ENCODE measurements at regions not wholly inside any gene's neighbourhood (a gene's known extent, or its start where the extent isn't known, plus 50 kb on each side); places are given as distances from the start of the nearest gene placed in this dataset.

DNA sequence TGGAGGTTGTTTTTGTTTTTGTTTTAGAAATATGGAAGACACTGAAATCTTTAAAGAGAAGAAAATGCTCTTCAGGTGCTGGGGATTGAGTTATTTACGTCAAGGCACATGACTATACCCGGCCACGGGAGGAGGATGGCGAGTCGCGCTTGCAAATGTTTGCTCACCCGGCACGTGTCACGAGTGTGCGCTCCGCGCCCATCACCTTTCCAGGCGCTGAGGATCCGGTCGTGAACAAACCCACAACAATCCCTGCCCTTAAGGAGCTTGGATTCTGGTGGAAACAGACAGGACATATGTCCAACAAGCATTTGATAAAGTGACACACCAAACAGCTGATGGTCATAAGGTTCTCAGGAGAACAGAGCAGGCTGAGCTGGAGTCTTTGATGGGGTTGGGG, 715.5 kb downstream of the BRD1 start:
- DNase-seq: no peak

DNA sequence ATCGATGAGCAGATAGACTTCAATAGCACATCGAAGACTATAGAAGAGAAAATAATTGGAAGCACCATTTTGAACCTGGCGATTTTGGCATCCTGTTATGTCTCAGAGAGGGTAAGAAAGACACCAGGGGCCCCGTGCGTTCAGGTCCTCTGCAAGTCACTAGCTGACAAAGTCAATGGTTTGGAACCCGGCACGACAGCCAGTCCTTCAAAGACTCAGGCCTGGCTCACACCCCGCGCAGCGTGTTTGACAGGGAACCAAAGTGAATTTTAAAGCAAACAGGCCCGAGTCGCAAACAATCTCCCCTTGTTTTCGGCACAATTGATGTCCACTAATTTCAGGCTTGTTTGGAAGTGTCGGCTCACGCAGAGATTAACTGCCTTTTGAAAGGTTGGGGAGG, 716.6 kb downstream of the BRD1 start:
- no peak for DNase-seq

GRCh38 chr22:49108636-49109315, 718.9 kb downstream of the BRD1 start:
- DNase-seq: no peak

DNA sequence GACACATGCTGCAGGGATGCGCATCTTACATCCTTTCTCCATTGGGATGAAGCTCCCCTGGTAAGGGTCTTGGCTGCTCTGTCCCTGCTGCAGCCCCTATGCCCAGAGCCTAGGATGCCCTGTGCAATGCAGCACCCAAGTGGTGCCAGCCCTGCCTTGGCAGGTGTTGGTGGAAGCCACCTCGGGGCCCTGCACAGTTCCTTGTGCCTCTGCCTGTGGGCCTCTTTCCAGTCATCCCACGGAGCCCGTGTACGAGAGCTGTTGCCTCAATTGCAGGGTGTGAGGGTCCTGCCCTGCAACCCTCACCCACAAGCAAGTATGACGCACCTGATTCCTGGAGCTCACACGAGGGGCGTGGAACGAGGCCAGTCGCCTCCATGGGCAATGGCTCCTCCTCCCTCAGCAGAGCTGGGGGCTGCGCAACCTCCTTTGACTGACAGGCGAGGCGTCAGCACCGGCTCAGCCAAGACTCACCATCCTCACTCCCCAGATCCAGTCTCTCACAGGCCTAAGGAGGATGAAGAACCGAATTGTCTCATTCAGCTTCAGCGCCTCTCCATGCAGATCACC, 719.6 kb downstream of the BRD1 start:
- DNase-seq: no peak

DNA sequence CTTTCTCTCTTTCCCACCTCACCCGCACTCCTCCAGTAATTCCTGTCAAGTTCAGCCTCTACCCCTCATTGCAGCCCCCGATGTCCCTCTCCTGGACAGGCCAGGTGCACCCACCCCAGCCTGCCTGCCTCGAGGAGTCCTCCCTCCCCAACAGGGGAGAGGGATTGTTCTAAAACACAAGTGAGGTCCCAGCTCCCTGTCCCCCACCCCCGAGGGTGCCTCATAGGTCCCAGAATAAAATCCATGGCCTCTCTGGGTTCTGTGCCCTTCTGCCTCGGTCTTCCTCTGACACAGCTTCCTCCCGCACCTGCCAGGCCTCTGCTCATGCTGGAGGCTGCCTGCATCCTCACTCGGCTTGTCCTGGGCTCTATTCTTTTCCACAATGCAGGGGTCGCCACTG, 720.1 kb downstream of the BRD1 start:
- no peak for DNase-seq

- no peak for DNase-seq
Observed at GRCh38 chr22:49106842-49107152, 720.9 kb downstream of the BRD1 start.

DNA sequence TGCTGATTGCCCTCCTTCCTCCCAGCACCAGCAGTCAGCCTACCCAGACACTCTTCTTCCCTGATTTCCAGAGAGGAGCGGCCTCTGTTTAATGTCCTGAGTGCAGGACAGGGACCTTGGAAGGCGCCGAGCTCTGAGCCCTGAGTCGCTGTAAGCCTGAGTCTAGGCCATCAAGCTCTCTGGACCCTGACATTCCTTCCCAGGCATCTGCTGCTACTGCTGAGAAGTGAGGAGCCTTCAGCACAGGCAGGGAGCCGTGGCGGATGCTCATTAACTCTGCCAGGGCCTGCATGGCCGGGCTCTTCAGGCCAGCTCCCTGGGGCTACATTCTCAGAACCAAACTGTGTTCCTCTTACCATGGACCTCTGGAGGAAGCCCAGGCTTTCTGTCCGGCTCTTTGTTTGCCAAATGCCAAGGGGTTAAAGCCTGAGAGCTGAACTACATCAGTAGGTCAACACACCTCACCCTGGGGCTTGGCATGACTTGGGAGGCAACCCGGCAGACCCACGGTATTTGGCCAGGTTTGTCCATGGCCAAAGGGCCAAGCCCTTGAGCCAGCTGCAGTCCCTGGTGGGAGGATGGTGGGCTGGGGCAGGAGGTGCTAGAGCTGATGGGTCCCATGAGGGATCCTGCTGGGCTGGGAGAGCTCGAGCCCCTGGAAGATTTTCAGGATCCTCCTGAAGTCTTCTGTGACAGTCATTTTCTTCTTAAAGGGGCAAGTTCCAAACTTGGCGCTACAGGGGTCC, 721.4 kb downstream of the BRD1 start:
- no peak for DNase-seq

DNA sequence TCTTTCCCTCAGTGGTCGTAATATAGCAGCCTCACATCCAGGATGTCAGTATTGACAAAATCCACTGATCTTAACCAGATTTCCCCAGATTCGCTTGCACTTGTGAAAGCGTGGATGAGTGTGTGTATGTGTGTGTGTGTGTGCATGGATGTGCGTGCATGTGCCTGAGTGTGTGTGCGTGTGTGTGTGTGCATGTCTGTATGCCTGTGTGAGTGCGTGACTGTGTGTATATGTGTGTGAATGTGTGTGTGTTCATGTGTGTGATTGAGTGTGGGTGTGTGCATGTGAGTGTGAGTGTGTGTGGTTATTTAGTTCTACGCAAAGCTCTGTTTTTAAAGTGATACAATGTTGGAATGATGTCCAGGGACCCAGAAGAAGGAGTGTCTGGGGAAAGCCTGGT, 723.2 kb downstream of the BRD1 start:
- no peak for DNase-seq

DNA sequence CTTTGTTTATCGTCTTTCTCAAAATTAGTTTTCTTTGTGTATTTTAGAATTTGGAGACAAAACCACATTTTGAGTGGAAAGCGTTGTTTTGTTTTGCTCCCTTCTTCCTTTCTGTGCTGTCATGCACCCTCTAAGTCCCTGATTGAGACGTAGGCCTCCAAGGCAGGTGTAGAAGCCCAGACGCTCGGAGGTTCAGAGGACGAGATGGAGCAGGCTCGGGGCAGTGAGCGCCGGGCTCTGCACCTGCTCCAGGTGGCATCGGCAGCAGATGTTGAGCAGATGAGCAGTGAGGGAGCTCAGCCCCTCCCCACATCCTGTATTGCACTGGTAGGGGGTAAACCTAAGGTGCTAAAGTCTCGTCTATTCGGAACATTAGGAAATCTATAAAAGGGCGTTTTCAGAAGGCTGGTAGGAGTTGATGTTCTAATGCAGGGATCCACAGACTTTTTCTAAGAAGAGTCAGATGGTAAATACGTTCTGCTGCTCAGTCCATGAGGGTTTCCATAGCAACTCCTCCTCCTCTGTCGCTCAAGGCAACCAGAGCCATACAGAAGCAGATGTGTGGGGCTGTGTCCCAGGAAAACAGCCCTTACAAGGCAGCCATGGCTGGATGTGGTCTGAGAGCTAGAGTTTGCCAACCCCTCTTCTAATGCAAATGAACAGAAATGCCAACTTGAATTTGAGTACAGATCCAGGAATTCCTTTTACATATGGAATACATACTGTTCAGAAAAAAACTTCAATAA, 724.2 kb downstream of the BRD1 start:
- DNase-seq: no peak

DNA sequence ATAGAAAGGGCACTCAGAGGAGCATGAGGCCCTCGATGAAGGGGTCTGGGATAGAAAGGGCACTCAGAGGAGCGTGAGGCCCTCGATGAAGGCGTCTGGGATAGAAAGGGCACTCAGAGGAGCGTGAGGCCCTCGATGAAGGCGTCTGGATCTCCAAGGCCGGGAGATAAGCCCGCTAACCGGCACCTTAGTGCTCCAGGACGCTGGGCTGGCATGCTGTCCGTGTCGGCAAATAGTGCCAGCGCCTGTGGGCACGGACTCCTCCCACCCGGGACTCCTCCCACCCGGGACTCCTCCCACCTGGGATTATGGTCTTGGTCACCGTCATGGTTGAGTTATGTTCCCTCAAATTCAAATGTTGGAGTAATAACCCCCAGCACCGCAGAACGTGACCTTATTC, 725.3 kb downstream of the BRD1 start:
- no peak for DNase-seq

- no peak for DNase-seq
Observed at GRCh38 chr22:49101873-49102272, 725.8 kb downstream of the BRD1 start.

- no peak for DNase-seq
Observed at GRCh38 chr22:49101225-49101624, 726.4 kb downstream of the BRD1 start.

DNA sequence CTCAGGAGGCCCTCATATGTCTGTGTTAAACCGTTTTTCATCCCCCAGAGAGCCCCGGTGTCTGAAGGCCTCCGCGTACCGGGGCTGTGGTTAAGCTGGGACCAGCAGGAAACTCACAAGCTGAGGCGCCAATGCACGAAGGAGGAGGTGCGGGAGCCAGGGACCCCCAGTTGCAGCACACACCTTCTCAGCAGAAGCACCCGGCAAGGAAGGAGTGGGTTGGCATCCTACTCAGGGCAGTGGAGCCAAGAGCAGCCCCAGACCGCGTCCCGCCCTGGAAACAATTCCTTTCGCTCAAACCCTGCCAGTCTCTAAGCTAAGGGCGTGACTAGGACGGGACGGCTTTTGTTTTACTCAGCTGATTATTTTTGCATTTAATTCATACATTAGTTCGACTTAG, 726.9 kb downstream of the BRD1 start:
- no peak for DNase-seq

- DNase-seq: no peak
Observed at GRCh38 chr22:49100316-49100715, 727.4 kb downstream of the BRD1 start.

DNA sequence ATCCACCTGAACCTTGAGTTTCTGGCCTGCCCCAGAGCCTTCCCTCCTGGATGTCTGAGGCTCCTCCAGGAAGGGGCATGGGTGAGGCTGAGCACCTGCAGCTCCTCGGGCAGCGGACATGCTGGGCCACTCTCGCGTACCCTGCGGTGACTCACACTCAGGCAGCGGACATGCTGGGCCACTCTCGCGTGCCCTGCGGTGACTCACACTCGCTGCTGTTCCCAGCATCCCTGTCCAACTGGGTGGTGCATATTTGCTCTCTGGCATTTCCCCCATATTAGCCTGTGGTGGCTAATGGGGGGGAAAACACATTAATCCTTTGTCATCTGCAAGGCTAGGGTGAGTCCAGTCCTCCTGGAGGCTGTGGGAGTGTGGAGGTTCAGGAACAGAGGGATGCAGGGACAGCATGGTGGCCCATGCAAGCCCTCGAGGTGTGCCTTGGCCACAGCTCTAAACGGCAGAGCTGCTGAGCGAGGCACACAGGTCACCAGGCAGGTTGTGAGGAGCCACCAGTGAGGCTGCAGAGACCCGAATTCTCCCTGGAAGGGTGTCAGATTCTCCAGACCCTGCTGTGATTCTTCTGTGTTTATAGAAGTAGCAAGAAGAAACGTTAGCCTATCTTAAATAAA, 728.1 kb downstream of the BRD1 start:
- DNase-seq: no peak

DNA sequence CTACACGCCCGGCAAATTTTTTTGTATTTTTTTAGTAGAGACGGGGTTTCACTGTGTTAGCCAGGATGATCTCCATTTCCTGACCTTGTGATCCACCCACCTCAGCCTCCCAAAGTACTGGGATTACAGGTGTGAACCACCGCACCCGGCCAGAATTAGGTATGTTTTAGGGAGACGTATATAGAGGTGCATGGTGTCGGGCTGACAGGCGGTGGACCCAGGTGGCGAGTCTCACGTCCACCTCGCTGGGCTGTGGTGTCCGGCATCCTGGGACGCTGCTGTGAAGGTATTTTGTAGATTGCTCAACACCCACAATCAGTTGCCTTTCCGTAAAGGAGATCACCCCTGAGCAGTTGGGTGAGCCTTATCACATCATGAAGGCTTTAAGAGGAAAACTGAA, 728.6 kb downstream of the BRD1 start:
- no peak for DNase-seq

GRCh38 chr22:49097966-49098365, 729.7 kb downstream of the BRD1 start:
- DNase-seq: no peak

DNA sequence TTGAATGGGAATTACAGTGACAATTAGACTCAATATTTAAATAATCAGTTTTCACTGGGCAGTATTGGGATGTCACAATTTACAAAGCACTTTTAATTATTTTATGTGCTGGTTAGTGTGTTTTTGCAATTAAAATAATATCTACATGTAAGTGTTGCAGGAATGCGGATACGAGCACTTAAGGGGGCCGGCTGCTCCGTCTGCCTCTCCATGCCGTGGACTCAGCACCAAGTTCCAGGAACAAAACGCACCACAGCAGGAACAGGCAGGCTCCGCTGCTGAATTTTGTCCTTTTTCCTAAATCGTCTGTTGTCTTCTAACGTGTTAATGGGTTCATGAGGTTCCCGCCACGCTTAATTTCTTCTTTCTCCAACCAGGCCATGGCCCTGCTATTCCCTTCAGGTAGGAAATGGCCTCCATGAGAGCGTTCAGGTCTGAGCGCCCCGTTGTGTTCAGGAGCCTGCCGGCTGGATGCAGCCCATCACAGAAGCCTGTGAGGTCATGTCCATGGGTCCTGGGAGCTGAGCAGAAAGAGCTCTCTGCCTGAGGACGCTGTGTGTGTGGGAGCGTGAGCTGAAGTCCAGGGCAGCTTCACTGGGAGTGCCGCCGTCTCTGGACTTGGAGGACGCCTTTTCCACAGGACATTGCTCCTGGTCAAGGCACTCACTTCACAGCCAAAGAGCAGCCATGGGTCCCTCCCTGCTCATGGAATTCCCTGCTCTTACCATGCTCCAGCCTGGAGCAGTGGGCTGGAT, 730.3 kb downstream of the BRD1 start:
- DNase-seq: no peak

- no peak for DNase-seq
Observed at GRCh38 chr22:49096476-49096875, 731.2 kb downstream of the BRD1 start.

DNA sequence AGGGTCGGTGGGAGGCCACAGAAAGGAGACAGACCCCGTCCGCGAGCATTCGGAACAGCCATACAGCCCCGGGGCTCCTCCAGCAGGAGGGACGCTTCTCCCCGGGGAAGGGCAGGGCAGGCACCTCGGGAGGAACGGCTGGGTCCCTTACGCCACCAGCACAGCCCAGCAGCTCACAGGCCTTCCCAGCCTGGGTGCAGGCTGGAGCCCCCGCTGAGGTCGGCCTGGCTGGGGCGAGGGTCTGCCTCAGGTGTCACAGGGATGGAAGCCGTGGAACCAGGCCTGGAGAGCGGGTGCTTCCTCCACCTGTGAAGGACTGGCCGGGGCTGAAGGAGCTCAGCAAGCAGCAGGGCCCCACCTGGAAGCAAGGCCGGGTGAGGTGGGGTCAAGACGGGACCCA, 732.3 kb downstream of the BRD1 start:
- no peak for DNase-seq

DNA sequence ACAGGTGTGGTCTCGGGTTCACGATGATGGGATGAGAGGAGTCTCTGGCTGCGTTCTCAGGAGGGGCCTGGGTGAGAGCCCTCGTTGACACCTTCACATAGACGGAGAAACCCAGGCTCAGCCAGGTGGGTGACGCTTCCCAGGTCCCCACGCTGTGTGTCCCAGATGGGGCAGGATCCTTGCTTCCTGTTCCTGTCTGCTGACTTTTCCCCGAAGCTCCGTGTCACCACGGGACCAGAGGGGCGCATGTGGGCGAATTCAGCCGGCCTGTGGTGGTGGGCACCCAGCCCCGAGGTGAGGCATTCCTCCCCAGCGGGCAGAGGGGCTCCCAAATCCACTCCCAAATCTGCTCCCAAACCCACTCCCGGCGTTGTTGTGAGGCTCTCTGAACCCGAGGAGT, 732.8 kb downstream of the BRD1 start:
- DNase-seq: no peak

DNA sequence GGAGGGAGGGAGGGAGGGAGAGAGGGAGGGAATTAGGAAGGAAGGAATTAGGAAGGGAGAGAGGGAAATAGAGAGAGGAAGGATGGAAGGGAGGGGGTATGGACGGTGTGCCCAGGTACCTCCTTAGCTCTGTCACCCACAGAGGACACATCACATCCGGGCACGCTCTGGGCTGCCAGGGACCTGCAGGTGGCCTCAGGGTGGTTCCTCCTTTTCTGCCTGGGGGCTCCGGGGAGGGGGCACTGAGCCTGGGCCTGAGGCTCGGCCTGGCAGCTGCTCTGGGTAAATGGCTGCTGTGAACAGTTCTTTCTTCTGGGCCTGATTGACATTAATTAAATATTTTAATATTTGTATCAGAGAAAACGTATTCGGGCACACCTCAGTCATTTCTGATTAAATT, 733.5 kb downstream of the BRD1 start:
- no peak for DNase-seq
